ENCODE measurements at regions not wholly inside any gene's neighbourhood (a gene's known extent, or its start where the extent isn't known, plus 50 kb on each side); places are given as distances from the start of the nearest gene placed in this dataset.

GRCh38 chr13:62973804-62974203 is 1558.2 kb upstream of the PCDH20 start (continued):
- no peak for TF ChIP-seq CTCF (conservative IDR thresholded peaks at IDR 0.05; ENCODE audit: low read depth in 2 of 2)

GRCh38 chr13:62964522-62964921 is 1548.9 kb upstream of the PCDH20 start:
- no peak overlapping the region for H3K27ac Mint-ChIP-seq
- H3K27me3 ChIP-seq (ENCODE audit: insufficient read depth) = no peaks in the 10 kb centered on the region
- ATAC-seq = no peak
- no peaks in the 10 kb centered on the region for H3K9me2 ChIP-seq (ENCODE audit: insufficient read depth)
- DNase-seq (ENCODE audit: low spot score) = no peak
- no peak overlapping the region for H3K4me3 Mint-ChIP-seq
- no peaks in the 10 kb centered on the region for H3K36me3 ChIP-seq (ENCODE audit: insufficient read depth)
- H3F3A ChIP-seq (replicated peaks; ENCODE audit: low read depth) = no peaks in the 10 kb centered on the region
- H3K79me2 ChIP-seq (replicated peaks; ENCODE audit: insufficient read depth) = no peaks in the 10 kb centered on the region
- peaks cover 1% of the 10 kb centered on the region for H3K27me3 Mint-ChIP-seq (ENCODE audit: insufficient read depth, low read depth, poor library complexity)
- H3K27ac ChIP-seq (ENCODE audit: low read depth) = no peak overlapping the region
- H4K20me1 ChIP-seq (replicated peaks; ENCODE audit: insufficient read depth) = no peaks in the 10 kb centered on the region
- no peak overlapping the region for H3K4me3 ChIP-seq
- H3K4me2 ChIP-seq = no peak overlapping the region
- peaks cover 9% of the 10 kb centered on the region for H3K9me3 Mint-ChIP-seq
- no peaks in the 10 kb centered on the region for H3K4me1 Mint-ChIP-seq
- no peak overlapping the region for H2AFZ ChIP-seq
- peaks cover 7% of the 10 kb centered on the region; the same call in 1 of the 3 replicates for H3K36me3 Mint-ChIP-seq (ENCODE audit: low read depth)
- H3K4me1 ChIP-seq (ENCODE audit: insufficient read depth) = no peaks in the 10 kb centered on the region
- TF ChIP-seq NANOG (IDR thresholded peaks at IDR 0.05; ENCODE audit: borderline replicate concordance) (no peak), EZH2 (IDR thresholded peaks at IDR 0.05; ENCODE audit: low read depth, unreplicated experiment) (no peak), CTCF (conservative IDR thresholded peaks at IDR 0.05; ENCODE audit: low read depth in 2 of 2) (no peak), CREB1 (CRISPR knock-in tag; IDR thresholded peaks at IDR 0.05; ENCODE audit: low read depth) (no peak), ZNF462 (CRISPR knock-in tag; IDR thresholded peaks at IDR 0.05) (no peak), JUNB (IDR thresholded peaks at IDR 0.05; ENCODE audit: unreplicated experiment) (no peak), STAT1 (IDR thresholded peaks at IDR 0.05; ENCODE audit: unreplicated experiment) (no peak), REST (IDR thresholded peaks at IDR 0.05; ENCODE audit: unreplicated experiment) (no peak), POLR2AphosphoS5 (IDR thresholded peaks at IDR 0.05; ENCODE audit: low read depth) (no peak), ZNF331 (CRISPR knock-in tag; IDR thresholded peaks at IDR 0.05; ENCODE audit: low read depth) (no peak), ETS1 (IDR thresholded peaks at IDR 0.05) (no peak)

Measured in GM23338 (cell line).